ENCODE measurements at regions not wholly inside any gene's neighbourhood (a gene's known extent, or its start where the extent isn't known, plus 50 kb on each side); places are given as distances from the start of the nearest gene placed in this dataset.

- DNase-seq (ENCODE audit: low spot score) = no peak
Observed at GRCh38 chr4:182062458-182062857, 180.7 kb upstream of the TENM3 start.

DNA sequence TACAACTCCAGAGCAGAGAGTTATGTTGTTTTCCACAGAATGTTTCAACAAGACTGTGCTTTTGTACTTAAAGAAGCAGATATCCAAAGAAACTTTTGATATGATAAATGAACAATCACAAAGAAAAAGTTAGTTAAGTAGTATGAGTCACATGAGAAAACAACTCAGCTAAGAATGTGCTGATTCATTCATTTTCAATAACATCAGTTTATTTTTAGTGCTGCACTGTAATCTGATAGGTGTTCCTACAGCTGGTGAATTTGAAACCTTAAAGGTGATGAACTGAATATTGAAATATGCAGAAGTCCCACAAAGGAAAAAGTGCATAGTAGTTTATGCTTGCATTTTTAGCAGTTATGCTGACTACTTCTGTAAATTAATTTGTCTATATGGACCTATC, 180.3 kb upstream of the TENM3 start:
- DNase-seq (ENCODE audit: low spot score) = peak; percentile 42

- no peak for DNase-seq (ENCODE audit: low spot score)
Observed at GRCh38 chr4:182063651-182064050, 179.6 kb upstream of the TENM3 start.

DNA sequence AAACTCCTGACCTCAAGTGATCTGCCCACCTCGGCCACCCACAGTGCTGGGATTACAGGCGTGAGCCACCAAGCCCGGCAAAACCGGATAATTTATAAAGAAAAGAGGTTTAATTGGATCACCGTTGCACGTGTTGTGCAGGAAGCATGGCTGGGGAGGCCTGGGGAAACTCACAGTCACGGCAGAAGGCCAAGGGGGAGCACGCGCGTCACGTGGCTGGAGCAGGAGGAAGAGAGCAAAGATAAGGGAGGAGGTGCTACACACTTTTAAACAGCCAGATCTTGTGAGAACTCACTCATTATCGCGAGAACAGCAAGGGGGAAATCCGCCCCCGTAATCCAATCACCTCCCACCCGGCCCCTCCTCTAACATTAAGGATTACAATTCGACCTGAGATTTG, 177.9 kb upstream of the TENM3 start:
- DNase-seq (ENCODE audit: low spot score) = no peak

GRCh38 chr4:182066037-182066436, 177.2 kb upstream of the TENM3 start:
- DNase-seq (ENCODE audit: low spot score) = no peak

DNA sequence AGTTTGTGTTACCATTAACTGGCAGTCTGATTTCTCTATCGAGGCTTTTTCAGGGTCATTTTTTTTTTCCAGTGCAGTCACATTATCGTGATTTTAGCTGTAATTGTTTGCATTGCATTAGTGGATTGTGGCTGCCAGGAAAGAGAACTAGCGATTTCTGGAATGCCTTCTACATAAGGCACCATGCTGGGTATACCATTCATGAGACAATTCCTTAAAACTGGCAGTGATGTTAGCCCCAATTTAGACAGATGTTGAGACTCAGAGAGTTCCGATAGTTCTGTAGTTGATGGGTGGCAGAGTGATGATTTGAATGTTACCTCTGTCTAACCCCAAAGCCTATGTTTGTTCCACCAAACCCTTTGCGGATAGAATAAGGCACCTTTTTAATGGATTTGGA, 175.4 kb upstream of the TENM3 start:
- DNase-seq (ENCODE audit: low spot score) = no peak

- DNase-seq (ENCODE audit: low spot score) = no peak
Observed at GRCh38 chr4:182068920-182069319, 174.3 kb upstream of the TENM3 start.

- DNase-seq (ENCODE audit: low spot score) = no peak
Observed at GRCh38 chr4:182073278-182073677, 169.9 kb upstream of the TENM3 start.

- DNase-seq (ENCODE audit: low spot score) = no peak
Observed at GRCh38 chr4:182074139-182074538, 169.1 kb upstream of the TENM3 start.

- no peak for DNase-seq (ENCODE audit: low spot score)
Observed at GRCh38 chr4:182074810-182075209, 168.4 kb upstream of the TENM3 start.

DNA sequence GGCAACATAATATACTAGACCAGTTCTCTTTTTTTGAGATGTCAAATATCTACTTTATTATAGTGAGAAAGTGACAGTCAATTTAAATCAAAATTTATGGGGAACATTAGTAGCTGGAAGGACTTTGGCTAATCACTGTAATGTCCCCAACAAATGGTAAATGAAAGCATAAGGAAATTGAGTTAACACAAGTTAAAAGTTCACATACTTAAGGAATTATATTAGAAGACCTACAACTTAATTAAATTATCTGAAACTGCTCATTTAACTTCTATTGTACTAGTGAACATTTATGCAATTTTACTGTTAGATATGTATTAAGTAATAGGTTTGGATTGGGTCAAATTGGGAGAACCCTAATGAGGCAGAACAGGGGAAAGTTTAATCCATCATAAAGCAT, 160.3 kb upstream of the TENM3 start:
- no peak for DNase-seq (ENCODE audit: low spot score)

DNA sequence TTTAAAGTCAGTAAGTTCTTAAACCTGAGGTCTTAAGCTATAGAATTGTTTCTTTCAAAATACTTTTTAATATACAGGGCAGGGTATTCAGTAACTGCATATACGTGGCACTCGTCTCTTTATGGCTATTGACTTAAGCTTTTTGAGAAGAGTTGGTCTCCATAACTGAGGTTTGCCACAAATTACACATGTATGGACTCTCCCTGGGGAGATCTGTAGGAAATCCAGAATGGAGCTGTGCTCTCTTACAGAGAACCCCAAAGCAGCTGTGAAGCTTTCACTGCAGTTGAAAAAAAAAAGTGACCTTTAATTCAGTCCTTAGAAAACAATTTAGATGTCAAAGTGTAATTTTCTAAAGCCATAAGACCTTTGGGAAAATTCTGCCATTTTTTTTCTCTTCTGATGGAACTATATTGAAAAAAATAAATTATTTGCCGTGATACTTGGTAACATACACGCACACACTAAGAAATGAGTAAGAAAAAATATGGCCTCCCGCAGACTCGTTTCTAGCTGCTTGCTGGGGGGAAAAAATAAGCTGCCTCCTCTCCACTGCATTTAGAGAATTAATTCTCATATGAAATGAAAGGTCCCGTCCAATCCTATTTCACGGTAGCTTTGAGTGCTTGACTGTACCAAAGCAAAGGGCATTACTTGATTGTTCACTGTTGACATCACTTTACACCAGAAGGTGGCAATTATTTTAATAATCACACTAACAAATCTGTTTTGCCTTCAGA, 159.4 kb upstream of the TENM3 start:
- DNase-seq (ENCODE audit: low spot score) = no peak

DNA sequence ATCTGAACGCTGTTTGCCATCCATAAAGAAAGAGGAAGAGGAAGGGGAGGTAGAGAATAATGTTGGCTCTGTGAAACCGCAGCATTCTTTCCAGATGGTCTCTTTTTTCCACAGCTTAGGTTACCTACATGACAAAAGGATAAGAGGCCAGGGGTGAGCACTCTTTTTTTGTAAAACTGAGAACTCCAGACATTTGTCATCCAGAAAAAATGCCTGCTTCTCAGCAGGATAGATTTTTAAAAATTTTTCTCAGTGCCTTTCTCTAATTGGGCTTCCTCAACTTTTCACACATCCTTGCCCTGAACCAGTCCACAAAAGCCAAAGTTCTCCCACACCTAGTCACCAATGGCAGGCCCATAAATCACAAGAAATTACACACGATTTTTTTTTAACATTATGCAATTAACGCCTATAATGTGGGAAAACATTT, 158.1 kb upstream of the TENM3 start:
- no peak for DNase-seq (ENCODE audit: low spot score)

GRCh38 chr4:182089326-182089725, 153.9 kb upstream of the TENM3 start:
- DNase-seq (ENCODE audit: low spot score) = no peak

DNA sequence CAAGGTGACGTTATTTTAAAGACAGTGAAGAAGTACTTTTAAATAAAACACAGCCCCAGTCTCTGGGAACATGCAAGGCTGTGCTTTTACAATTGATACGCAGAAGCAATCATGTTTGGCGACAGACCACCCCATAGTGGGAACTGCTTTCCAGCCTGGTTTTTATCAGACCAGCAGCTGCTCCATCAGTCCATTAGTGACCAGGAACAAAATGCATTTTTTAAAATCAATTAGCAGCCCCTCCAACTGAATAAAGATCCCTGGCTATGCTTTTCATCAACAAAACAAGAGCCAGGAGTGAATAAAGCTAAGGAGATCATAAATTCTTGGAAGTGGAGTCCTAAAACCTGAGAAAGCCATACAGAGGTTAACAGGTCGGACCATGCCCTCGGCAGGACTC, 153.0 kb upstream of the TENM3 start:
- DNase-seq (ENCODE audit: low spot score) = no peak

DNA sequence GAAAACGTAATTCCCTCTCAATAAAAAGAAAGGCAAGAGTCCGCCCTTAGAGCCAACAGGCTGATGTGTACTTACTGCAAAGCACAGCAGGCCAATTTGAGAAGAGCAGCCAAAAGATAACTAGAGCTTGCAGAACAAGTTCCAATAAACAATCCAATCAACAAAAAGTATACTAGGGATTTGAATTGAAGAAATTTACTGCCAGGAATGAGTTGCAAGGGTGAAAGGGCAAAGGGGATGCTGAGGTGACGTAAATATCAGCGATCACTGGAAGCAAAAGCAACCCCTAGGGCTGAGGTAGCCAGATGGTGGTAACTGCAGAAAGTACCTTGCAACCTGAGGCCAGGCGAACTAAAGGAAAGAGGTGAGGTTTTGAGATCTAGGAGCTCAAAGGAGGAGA, 152.1 kb upstream of the TENM3 start:
- DNase-seq (ENCODE audit: low spot score) = peak; percentile 32

DNA sequence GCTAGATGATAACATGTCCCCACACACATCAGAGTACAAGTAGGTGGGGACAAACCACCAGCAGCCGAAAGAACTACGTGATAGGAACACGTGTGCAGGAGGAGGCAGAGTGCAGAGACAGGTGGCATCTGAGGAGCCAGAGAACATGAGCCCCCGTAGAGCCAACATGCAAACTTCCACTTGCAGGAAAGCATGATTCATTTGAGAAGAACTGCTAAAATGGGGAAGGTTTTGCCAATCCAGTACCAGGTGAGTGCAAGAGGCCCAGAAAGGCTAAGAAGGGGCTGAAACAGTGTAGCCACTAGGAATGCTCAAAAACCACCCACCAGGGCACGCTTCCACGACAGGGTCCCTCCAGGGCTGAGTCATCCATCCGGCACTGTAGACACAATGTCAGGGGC, 149.8 kb upstream of the TENM3 start:
- DNase-seq (ENCODE audit: low spot score) = no peak

GRCh38 chr4:182093935-182094334, 149.3 kb upstream of the TENM3 start:
- no peak for DNase-seq (ENCODE audit: low spot score)

DNA sequence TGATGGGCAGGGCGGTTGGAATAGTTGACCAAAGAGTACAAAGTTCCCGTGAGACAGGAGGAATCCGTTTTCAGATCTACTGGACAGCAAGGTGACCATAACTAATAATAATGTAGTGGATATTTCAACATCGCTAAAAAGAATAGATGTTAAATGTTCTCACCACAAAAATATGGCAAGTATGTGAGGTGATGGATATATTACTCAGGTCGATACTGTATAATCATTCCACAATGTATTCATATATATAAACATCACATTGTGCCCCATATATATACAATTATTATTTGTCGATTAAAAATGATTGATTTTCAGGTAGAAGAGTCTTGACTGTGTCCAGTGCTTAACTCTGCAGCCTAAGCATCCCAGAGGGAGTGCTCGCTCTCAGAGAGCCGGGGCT, 141.6 kb upstream of the TENM3 start:
- no peak for DNase-seq (ENCODE audit: low spot score)

DNA sequence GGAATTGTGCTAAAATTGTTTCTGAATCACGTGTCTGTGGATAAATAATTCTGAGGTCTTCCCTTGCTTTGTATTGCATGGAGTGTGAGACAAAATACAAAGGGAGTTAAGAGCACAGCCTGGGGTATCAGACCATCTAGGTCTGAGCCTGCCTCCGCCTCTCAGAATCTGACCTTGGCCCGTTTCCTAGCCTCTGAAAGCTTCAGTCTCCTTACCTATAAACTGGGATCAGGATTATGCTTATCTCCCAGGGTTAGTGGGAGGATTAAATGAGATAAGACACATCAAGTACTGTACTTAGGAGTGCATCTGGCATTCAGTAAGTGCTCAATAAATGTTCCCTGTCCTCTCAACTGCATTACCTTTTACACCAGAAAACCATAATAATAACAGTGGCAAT, 140.6 kb upstream of the TENM3 start:
- peak; percentile 25 for DNase-seq (ENCODE audit: low spot score)

DNA sequence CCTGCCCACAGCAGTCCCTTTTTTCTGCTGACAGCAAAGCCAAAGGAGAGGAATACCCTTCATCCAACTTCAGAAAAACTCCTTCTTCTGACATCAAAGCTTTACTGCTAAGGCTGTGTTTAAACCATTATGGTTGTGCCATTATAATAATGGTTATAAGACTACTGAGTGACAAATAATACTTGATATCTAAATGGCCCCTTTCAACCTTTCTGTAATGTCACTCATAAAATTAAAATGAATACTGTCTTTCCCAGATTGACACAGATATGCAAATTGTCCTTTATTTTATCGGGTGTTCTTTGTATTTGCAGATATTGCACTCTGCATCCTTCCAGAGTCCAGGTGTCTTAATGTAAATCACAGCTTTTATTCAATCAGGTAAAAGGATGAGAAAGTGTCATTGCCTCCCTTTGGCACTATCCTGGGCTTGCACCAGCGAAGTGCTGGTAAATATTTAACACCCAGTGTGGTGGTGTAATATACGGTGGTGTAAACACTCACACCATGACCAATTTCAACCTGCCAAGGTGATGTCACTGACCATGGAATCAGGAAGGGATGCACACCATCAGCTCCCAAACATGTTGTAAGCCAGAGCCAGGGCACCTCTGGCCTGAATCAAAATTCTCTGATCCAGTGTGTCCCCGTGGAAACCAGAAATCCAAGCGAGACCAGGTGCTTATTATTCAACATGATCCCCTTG, 139.4 kb upstream of the TENM3 start:
- DNase-seq (ENCODE audit: low spot score) = no peak

DNA sequence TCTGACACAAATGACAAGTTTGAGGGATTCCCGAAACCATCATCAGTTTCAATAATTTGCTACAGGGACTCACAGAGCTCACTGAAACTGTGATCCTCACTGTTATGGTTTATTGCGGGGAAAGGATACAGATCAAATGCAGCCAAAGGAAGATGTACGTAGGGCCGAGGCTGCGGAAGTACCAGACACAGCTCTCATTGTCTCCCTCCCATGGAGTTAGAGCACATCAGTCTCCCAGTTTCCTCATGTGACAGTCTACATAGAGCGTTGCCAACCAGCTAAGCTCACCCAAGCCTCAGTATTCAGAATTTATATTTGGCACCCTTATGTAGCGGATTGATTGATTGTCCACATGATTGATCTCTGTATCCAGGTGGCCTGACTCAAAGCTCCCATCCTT, 137.8 kb upstream of the TENM3 start:
- DNase-seq (ENCODE audit: low spot score) = no peak

DNA sequence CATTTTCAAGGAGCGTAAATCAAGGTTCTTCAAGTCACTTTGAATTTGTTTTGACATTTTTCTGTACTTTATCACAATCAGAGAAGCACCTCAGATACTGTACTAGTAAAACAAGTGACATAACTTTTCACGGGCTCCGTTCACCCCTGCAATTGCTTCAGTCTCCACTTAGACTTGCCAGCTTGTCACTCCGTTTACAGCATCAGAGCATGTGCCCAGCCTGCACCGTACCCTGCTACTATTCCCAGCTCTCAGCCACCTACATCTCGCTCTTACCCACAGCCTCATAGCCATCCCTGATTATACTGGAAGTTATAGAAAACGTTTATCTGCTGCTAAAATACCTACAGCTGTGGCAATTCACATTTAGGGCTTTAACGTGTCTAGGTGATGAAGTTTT, 135.3 kb upstream of the TENM3 start:
- DNase-seq (ENCODE audit: low spot score) = no peak

GRCh38 chr4:182111586-182111985, 131.6 kb upstream of the TENM3 start:
- DNase-seq (ENCODE audit: low spot score) = peak; percentile 21

All from umbilical cord (tissue), 1 donor.